GM21447 (cell line): ENCODE measurements at regions not wholly inside any gene's neighbourhood (a gene's known extent, or its start where the extent isn't known, plus 50 kb on each side); places are given as distances from the start of the nearest gene placed in this dataset.

Source experiments
- ATAC-seq: cut with Tn5 transposase; IDR thresholded peaks from one replicate; pipeline ENCODE4 v1.9.1; 2021; ENCODE audit not compliant: unreplicated experiment

DNA sequence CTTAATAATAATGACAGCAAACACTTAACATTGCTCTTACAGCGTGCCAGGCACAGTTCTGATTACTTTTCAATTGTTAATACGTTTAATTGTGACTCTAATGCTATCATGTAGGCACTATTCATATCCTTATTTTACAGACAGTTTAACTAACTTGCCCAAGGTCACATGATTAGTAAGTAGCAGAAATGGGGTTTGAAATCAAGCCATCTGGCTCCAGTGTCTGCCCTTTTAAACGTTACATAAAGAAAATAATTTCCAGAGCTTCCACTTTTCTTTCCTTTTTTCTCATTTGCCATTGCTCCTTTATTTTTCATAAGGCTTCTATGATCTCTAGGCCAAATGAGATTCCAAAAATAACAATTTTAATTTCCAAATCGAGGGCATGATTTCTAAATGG, 50.6 kb upstream of the IKZF2 start:
- no peak for ATAC-seq

DNA sequence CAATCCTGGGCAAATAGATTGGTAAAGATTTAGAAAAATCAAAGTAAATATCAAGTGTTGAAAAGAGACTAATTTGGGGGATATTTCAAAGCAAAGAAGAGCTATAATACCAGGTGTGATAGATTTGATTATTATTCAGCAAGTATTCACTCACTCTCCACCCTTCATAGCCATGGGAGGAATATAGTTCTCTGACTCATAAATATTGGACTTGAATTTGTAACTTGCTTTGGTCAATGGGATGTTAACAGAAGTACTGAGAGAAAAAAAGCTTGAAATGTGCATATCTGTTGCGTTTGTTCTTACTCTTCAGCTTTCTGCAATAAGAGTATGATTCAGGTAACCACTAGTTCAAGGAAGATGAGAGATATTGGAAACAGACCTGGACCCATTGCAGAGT, 54.5 kb upstream of the IKZF2 start:
- no peak for ATAC-seq

DNA sequence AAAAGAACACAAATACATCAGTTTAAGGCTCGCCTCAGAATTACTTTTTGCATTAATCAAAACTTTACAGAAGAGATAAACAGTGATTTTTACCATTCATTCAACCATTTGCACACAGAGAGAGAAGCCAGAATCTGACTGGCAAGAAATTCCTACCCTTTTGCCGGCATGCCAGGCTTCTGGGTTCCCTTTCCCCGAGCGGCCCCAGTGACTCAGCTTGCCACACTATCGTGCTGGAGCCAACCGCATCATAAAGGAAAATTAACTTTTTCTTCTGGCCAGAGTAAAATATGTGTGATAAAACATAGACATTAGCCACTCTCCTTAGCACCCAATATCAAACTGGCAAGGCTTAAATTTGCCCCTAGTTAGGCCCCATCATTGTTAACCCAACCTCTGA, 61.8 kb upstream of the IKZF2 start:
- no peak for ATAC-seq

DNA sequence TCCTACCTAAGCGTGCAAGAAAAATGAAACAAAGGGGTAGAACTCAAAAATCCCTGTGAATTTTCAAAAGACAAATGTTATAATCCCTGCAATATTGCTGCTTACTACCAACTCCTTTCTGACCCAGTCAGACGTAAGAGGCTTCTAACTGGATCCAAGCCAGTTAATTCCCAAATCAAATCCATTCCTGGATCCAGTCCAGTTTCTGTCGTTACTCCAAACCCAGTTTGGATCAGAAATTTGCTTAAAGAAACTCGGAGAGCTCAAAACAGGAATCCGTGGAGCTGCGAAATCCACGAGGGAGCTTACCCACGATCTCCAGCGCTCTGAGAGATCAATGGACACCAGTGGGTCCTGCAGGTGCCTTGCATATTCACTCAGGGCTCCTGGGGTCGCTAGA, 62.8 kb upstream of the IKZF2 start:
- no peak for ATAC-seq

DNA sequence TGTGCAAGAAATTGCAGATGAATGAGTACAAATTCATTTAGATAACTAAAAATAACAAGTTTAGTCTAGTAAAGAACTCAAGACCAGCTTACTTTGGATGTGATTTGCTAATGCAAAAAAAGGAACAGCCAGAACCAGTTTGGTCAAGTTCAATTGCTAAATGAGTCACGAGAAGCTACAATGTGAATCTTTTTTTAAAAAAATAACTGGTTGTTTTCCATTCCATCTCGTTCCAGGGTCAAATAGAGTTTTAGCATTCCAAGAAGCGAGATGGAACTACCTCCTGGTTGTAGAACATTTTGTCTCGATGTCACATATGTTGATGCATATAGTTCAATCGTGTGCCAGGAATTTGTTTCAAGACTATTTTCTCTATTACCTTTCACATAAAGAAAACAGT, 65.0 kb upstream of the IKZF2 start:
- ATAC-seq: no peak

DNA sequence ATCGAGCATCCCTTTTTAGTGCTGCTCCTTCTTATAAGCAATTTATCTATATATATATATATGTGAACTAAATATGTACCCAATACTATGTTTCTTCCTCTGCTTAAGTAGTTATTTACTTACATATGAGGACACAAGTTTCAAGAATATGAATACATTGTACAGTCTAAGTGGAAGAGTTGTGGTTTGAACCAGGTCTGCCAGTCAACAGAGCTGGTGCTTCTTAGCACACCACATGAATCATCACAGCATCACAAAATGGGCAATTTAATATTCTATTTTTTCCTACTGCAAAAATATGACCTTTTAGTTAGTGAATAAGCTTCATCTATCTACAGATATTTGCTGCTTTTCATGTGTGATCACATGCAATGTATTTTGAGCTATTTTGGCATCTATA, 64.4 kb upstream of the SPAG16 start:
- no peak for ATAC-seq

DNA sequence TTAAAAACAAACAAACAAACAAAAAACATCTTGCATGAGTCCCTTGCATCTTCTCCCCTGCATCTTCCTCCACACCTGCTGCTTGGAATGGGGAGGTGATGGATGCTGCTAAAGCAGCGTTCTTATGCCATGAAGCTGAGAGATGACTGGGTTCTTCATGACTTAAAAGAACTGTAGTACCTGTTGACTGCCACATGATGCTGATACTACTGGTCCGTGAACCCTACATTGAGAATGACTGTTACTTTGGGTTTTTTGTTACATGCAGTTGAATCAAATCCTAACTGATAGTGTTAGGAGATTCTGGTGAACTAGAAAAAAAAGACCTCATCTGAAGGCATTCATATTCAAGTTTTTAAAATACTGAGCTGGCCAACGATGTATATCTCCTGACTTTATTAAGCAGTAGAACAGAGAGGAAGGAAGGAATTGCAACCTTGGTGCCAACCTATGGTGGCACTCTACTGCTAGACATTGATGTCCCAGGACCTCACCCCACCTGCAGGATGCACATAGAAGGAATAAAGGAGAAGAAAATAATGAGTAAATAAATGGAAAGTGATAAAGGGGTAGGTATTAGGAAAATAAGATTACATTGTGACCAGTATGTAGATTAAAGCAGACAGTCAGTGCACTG, 63.2 kb upstream of the SPAG16 start:
- no peak for ATAC-seq

DNA sequence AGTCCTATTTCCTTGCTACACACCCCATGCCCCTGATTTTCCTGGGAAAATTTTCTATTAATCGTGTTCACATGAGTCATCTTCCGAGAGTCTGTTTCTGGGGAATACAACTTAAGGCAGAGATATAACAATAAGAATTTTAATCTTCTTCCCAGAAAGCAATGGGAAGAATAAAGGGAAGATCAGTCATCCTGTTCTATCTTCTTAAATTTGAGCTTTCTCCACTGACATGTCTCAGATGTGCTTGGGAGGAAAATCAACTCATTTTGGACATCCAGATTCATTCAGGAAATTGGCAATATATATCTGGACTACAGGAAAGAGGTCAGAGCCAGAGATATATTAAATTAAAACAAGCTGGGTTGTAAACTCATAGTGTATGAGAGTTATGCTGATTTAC, 62.3 kb upstream of the SPAG16 start:
- no peak for ATAC-seq

DNA sequence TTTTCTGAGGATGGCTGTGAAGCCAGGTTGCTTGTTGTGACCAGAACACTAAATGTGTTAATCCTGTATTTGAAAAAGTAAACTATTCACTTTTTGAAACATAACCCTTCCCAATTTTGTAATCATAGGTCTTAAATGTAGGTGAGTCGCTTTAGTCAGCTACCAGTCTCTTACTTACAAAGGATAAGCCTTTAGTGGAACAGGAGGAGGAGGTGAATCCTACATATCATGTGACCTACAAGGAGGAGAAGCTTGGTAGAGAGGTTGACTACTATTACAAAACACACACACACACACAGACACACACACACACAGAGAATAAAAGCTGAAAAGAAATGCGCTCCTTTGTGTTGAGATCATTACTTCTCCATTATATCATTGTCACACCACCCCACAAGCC, 59.9 kb upstream of the SPAG16 start:
- no peak for ATAC-seq

DNA sequence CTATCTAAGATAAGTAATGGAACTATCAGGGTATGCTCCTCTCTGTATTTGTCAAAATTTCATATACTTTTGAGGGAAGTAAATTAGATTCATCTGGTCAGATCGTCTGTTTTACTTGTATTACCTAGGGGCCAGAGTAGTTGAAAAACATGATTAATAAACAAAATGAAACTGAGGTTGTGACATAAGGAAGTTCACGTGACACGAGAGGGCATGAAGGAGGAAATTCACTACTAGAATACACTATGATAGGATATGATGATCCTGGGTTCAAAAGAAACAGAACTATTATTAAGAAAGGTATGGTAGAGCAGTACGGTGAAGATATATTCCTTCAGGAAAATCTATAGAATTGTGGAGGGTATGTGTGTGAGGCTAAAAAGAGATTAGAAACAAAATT, 58.4 kb upstream of the SPAG16 start:
- ATAC-seq: no peak

DNA sequence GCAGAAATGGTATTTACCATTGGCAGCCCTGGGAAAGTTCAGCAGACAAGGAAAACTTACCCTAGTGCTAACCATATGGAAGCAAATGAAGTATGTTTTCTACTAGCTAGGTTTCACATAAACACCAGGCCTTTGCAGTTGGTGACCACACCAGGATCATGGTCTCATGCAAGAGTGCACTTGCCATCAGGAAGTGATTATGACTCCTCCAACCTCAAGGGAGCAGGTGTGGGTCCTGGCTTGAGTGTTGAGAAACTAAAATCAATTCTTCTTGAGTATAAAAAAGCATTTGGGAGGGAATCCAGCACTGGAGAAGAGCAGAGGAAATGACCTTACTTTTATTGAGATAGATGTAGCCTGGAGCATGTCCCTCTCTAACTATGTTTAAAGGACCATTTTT, 56.8 kb upstream of the SPAG16 start:
- ATAC-seq: peak; percentile 94

DNA sequence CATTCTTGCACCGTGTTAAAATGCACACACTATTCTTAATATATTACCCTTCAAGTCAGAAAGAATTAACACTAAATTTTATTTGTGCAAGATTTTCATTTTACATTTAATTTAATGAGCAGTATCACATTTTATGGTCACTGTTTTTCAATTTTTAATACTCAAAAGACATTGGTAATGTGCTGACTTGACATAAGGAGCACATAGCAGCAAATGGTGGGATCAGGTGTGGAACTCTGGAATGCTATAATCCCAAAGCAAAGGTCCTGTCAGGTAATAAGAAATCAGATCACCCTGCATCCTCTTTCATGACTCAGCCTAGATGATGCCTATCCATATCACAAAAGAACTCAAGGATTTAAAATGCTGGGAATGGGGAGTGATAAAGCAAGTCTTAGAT, 55.6 kb upstream of the SPAG16 start:
- no peak for ATAC-seq

DNA sequence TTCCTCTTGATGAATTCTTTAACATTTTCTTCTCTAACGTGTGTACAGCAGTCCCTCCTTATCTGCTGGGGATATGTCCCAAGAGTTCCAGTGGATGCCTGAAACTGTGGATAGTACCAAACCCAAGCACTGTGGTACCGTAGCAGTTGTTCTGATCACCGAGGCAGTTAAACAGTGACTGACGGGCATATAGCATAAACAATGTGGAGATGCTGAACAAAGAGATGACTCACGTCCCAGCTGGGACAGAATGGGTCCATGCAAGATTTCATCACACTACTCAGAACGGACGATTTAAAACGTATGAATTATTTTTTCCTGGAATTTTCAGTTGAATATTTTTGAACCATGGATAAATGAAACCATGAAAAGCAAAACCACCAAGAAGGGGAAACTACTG, 54.5 kb upstream of the SPAG16 start:
- peak; percentile 8 for ATAC-seq

DNA sequence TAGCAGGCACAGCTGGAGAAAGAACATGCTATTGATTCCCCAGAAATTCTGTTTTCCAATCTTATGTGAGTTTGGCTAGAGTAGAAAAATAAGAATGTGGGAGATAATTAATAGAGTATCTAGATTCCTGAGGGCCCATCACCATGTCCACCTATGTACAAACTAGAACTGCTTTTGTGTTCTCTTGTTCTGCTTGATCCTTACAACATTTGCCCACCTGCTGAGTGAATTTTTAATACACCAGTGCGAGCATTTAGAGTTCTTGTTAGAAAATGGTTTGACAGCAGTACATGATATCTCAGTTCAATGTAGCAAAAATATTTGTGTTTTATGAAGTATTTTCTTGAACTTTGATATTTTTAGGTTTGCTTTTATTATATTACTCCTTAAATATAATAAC, 52.3 kb upstream of the SPAG16 start:
- ATAC-seq: no peak

DNA sequence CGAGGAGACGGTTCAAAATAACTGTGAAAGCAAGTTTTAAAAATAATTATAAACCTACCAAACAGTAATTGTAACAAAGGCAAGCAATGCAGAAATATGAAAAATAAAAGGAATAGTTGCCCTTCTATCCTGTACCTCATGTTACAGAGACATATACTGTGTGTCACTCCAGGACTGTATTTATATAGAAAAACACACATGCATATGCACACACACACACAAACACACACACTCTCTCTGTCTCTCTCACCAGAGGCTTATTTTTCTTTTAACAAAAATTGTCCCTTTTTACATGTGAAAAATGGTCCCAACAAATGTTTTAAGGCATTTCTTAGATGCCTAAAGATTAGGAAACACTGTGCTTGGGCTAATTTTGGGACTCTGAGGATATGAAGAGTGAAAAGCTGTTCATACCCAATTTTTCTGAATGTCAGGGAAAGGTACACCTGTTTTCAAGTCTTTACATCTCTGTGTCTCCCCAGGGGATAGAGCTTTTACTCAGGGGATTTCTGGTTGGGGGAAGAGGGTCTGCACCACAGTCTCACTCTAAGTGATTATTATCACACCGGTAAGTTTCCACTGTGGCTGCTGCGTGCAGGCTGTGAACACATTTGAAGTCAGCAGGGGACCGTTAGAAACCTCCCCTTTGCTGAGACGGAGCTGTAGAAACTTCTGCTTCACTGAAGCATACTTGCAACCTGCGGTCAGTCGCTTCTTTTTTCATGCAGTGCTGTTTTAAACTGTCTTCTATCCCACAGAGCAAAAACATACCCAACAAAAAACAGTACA, 51.4 kb upstream of the SPAG16 start:
- ATAC-seq: peak; percentile 91

DNA sequence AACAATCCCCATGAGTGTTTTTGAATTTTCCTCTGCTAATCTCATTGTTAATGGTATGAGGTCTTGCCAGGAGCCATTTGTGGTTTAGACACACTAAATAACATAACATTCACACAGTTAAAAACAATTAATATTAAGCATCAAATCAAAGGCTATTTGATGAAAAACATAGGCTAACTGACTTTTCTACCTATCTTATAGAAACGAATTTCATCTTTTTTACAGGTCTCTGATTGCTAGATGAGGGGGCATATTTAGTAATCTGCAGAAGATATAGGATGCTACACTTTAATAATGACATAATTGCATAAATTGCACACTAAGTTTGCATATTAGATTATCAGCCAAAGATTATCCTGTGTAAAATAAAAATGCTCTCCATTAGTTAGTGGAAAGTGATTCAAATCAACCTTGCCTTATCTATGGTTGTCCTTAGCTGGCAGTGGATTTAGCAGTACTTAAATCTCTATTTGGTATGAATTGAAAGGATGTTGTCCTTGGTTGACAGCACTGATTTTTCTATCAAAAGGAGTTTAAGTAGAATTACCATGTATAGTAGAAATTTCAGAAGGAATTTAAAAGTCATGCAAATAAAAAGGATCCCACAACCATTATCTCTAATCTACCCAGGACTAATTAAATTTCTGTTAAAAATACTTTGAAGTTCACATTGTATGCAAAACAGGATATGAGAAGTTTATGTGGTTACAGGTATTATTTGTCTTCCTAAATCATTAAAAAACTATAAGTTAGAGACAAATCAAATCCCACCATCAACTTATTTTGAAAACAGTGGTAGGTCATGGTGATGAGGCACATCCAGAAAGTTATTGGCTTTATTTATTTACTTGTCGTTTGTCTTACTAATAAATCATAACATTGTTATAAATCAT, 50.6 kb upstream of the SPAG16 start:
- ATAC-seq: no peak
